ENCODE measurements at regions not wholly inside any gene's neighbourhood (a gene's known extent, or its start where the extent isn't known, plus 50 kb on each side); places are given as distances from the start of the nearest gene placed in this dataset.
A peak's percentile ranks its signal among the peaks of the same experiment; 100 is the strongest.
"Not testable (repeated sequence)": the region's sequence is repeated elsewhere in the genome, so short reads cannot be mapped to it uniquely, and the experiment has no call there.

GRCh38 chr5:38621331-38621730, 64.9 kb upstream of the LIFR start:
- Histone ChIP-seq H3K4me3 (no peak overlapping the region), H3K27me3 (replicated peaks in 1 of 7) (peaks cover 0 to 4% (median 0%) of the 10 kb centered on the region in 7 donors), H3K27ac (peak overlapping the region in 1 of 8 donors; percentile 34), H3K9me3 (peaks cover 6 to 38% (median 24%) of the 10 kb centered on the region in 8 donors), H3K4me1 (peaks cover 0 to 4% (median 0%) of the 10 kb centered on the region in 6 donors), H3K36me3 (no peaks in the 10 kb centered on the region)
- no peak for DNase-seq
- no peak for TF ChIP-seq CTCF (IDR thresholded peaks at IDR 0.05 in 8 of 11, conservative IDR thresholded peaks at IDR 0.05 in 3 of 11)
- TF ChIP-seq POLR2AphosphoS5 (IDR thresholded peaks at IDR 0.05) = no peak
- TF ChIP-seq POLR2A (IDR thresholded peaks at IDR 0.05) = no peak
- intact Hi-C loops (cut with DNase I; ENCODE audit: low total_unique reads) = no loop called here

- H3K9me3 ChIP-seq = peaks cover 6 to 37% (median 23%) of the 10 kb centered on the region in 8 donors
- no peak overlapping the region for H3K4me3 ChIP-seq
- no peak for DNase-seq
- H3K36me3 ChIP-seq = no peaks in the 10 kb centered on the region
- H3K27ac ChIP-seq = peak overlapping the region in 3 of 8 donors; percentile 15 to 56 (median 34)
- peaks cover 0 to 4% (median 0%) of the 10 kb centered on the region in 7 donors for H3K27me3 ChIP-seq (replicated peaks in 1 of 7)
- intact Hi-C loops (cut with DNase I; ENCODE audit: low total_unique reads) = no loop called here
- TF ChIP-seq POLR2A (IDR thresholded peaks at IDR 0.05) (no peak), CTCF (IDR thresholded peaks at IDR 0.05 in 8 of 11, conservative IDR thresholded peaks at IDR 0.05 in 3 of 11) (no peak)
- WGBS, 5 donors = 78 to 90% (median 80%) methylated on average over 3 of the region's 3 CpGs
- peaks cover 0 to 4% (median 0%) of the 10 kb centered on the region in 6 donors for H3K4me1 ChIP-seq
Measured at GRCh38 chr5:38621840-38622437, 65.5 kb upstream of the LIFR start.

- peak overlapping the region in 2 of 8 donors; percentile 34 to 56 for H3K27ac ChIP-seq
- 40 to 47% (median 42%) methylated on average over 3 of the region's 3 CpGs for WGBS, 5 donors
- no peaks in the 10 kb centered on the region for H3K36me3 ChIP-seq
- no peak overlapping the region for H3K4me3 ChIP-seq
- peaks cover 0 to 4% (median 0%) of the 10 kb centered on the region in 6 donors for H3K4me1 ChIP-seq
- intact Hi-C loops (cut with DNase I; ENCODE audit: low total_unique reads) = no loop called here
- TF ChIP-seq POLR2A (IDR thresholded peaks at IDR 0.05) (no peak), POLR2AphosphoS5 (IDR thresholded peaks at IDR 0.05) (peak in 1 of 3 donors; percentile 34)
- peaks cover 6 to 29% (median 18%) of the 10 kb centered on the region in 8 donors for H3K9me3 ChIP-seq
- H3K27me3 ChIP-seq (replicated peaks in 1 of 7) = peaks cover 0 to 4% (median 0%) of the 10 kb centered on the region in 7 donors
- DNase-seq = no peak
Measured at GRCh38 chr5:38622723-38623129, 66.3 kb upstream of the LIFR start.

- DNase-seq; H3K4me1 ChIP-seq; H3K27ac ChIP-seq; H3K4me3 ChIP-seq; H3K27me3 ChIP-seq (replicated peaks in 1 of 7); intact Hi-C loops (cut with DNase I; ENCODE audit: low total_unique reads); H3K36me3 ChIP-seq: not testable (repeated sequence)
- WGBS, 5 donors = 94 to 97% (median 95%) methylated on average over 12 of the region's 12 CpGs
- peaks cover 0 to 12% (median 4%) of the 10 kb centered on the region in 8 donors for H3K9me3 ChIP-seq
Measured at GRCh38 chr5:38624541-38624940, 68.1 kb upstream of the LIFR start.

- H3K27me3 ChIP-seq (replicated peaks in 1 of 7); H3K4me1 ChIP-seq; DNase-seq; H3K27ac ChIP-seq; H3K4me3 ChIP-seq; H3K36me3 ChIP-seq; intact Hi-C loops (cut with DNase I; ENCODE audit: low total_unique reads): not testable (repeated sequence)
- H3K9me3 ChIP-seq = peaks cover 0 to 23% (median 12%) of the 10 kb centered on the region in 8 donors
- 94 to 98% (median 96%) methylated on average over 20 to 24 of the region's 24 CpGs for WGBS, 5 donors
Measured at GRCh38 chr5:38631376-38631775, 74.9 kb upstream of the LIFR start.

Data from spleen (tissue), 11 donors.